CD14-positive monocyte (primary cell): ENCODE measurements at regions not wholly inside any gene's neighbourhood (a gene's known extent, or its start where the extent isn't known, plus 50 kb on each side); places are given as distances from the start of the nearest gene placed in this dataset.

Source experiments
- DNase-seq, 3 donors: peaks; one replicate each; pipeline ENCODE4 v3.0.0-alpha.2; 2011 to 2022
- H2AFZ ChIP-seq: 2 replicates; pipeline ENCODE4 v1.6.0; 2012; ENCODE audit warnings: mild to moderate bottlenecking, low read depth, low read length, inconsistent platforms; ENCODE audit not compliant: insufficient read depth, poor library complexity, severe bottlenecking
- H3K27ac ChIP-seq, 2 donors: 1 replicate in 1 of 2; 2 replicates in 1 of 2; pipeline ENCODE4 v1.5.1; 2012 to 2013; ENCODE audit warnings: low read length in 2 of 2, control low read depth in 1 of 2, inconsistent platforms in 1 of 2, low read depth in 1 of 2, mild to moderate bottlenecking in 1 of 2
- H3K27me3 ChIP-seq, 2 donors: one replicate each; pipeline versions ENCODE4 v1.6.0 to v1.6.1; 2011 to 2013; ENCODE audit warnings: low read length in 2 of 2; ENCODE audit not compliant: control insufficient read depth in 2 of 2, insufficient read depth in 2 of 2
- H3K36me3 ChIP-seq, 2 donors: replicated peaks in 1 of 2; 1 replicate in 1 of 2; 2 replicates in 1 of 2; pipeline versions ENCODE4 v1.5.1 to v1.6.1; 2012 to 2013; ENCODE audit warnings: low read length in 2 of 2, control low read depth in 1 of 2, inconsistent platforms in 1 of 2, mild to moderate bottlenecking in 1 of 2; ENCODE audit not compliant: insufficient read depth in 2 of 2, control insufficient read depth in 1 of 2
- H3K4me1 ChIP-seq, 2 donors: 1 replicate in 1 of 2; 2 replicates in 1 of 2; pipeline versions ENCODE4 v1.5.1 to v1.6.1; 2012 to 2013; ENCODE audit warnings: low read length in 2 of 2, control low read depth in 1 of 2, inconsistent platforms in 1 of 2, mild to moderate bottlenecking in 1 of 2, moderate library complexity in 1 of 2; ENCODE audit not compliant: insufficient read depth in 2 of 2, control insufficient read depth in 1 of 2
- H3K4me2 ChIP-seq: replicated peaks from 2 replicates; pipeline ENCODE3; 2012; ENCODE audit warnings: low read length, moderate library complexity, mild to moderate bottlenecking; ENCODE audit not compliant: poor library complexity, severe bottlenecking; ENCODE audit errors: extremely low read depth
- H3K4me3 ChIP-seq, 3 experiments: fragments of 200-600 bp in 1 of 3; sonication (generic) in 1 of 3; replicated peaks in 1 of 3; 1 replicate in 2 of 3; 2 replicates in 1 of 3; pipeline ENCODE4 v1.5.1; 2011 to 2013; ENCODE audit warnings: low read length in 3 of 3, mild to moderate bottlenecking in 3 of 3, control low read depth in 2 of 3, low read depth in 2 of 3, inconsistent platforms in 1 of 3, moderate library complexity in 1 of 3
- H3K79me2 ChIP-seq: 2 replicates; pipeline ENCODE4 v1.6.0; 2012; ENCODE audit warnings: mild to moderate bottlenecking, control low read depth, inconsistent platforms, low read length, moderate library complexity; ENCODE audit not compliant: insufficient read depth
- H3K9ac ChIP-seq: 2 replicates; pipeline ENCODE4 v1.6.0; 2017; ENCODE audit warnings: low read length, mild to moderate bottlenecking; ENCODE audit not compliant: insufficient read depth, poor library complexity, severe bottlenecking
- H3K9me3 ChIP-seq, 2 donors: replicated peaks in 1 of 2; 1 replicate in 1 of 2; 2 replicates in 1 of 2; pipeline versions ENCODE4 v1.5.1 to v1.6.1; 2012 to 2013; ENCODE audit warnings: low read length in 2 of 2, control low read depth in 1 of 2; ENCODE audit not compliant: control insufficient read depth in 1 of 2, insufficient read depth in 1 of 2
- H4K20me1 ChIP-seq: 2 replicates; pipeline ENCODE4 v1.6.0; 2012; ENCODE audit warnings: mild to moderate bottlenecking, low read length, control low read depth, moderate library complexity; ENCODE audit not compliant: insufficient read depth
- H3K27ac Mint-ChIP-seq, 7 donors: one replicate each; pipeline ENCODE4 v1.8.0; 2020; ENCODE audit warnings: mild to moderate bottlenecking in 7 of 7, mixed read lengths in 7 of 7, moderate library complexity in 6 of 7, inconsistent platforms in 2 of 7
- H3K27me3 Mint-ChIP-seq, 3 donors: one replicate each; pipeline ENCODE4 v1.8.0; 2021 to 2022; ENCODE audit warnings: low read depth in 3 of 3, mild to moderate bottlenecking in 3 of 3, mixed read lengths in 3 of 3, moderate library complexity in 3 of 3, inconsistent platforms in 1 of 3
- H3K36me3 Mint-ChIP-seq, 2 donors: one replicate each; pipeline ENCODE4 v1.8.0; 2020; ENCODE audit warnings: mixed read lengths in 2 of 2, inconsistent platforms in 1 of 2, mild to moderate bottlenecking in 1 of 2
- H3K4me1 Mint-ChIP-seq: one replicate; pipeline ENCODE4 v1.8.0; 2020; ENCODE audit warnings: mild to moderate bottlenecking, mixed read lengths
- H3K4me3 Mint-ChIP-seq, 2 donors: one replicate each; pipeline ENCODE4 v1.8.0; 2020; ENCODE audit warnings: mild to moderate bottlenecking in 2 of 2, mixed read lengths in 2 of 2, moderate library complexity in 1 of 2
- H3K9me3 Mint-ChIP-seq, 7 donors: one replicate each; pipeline ENCODE4 v1.8.0; 2020 to 2022; ENCODE audit warnings: mixed read lengths in 7 of 7, mild to moderate bottlenecking in 6 of 7, moderate library complexity in 6 of 7, inconsistent platforms in 2 of 7
- CTCF ChIP-seq: fragments of 200-600 bp; IDR thresholded peaks from one replicate; pipeline ENCODE4 v1.8.0; 2022; ENCODE audit warnings: antibody characterized with exemption, mild to moderate bottlenecking
- WGBS: methylation state at CpG from one replicate; pipeline ENCODE4 v1.1.5; 2013; ENCODE audit warnings: missing lambda C conversion rate; ENCODE audit not compliant: insufficient coverage; 5-methylcytosine and 5-hydroxymethylcytosine counted together
- intact Hi-C, 2 donors: fragments of 100-400 bp; cut with micrococcal nuclease; formaldehyde crosslinking; loops; one replicate each; pipeline versions ENCODE4 v1.15.0 to v1.15.1; 2023

DNA sequence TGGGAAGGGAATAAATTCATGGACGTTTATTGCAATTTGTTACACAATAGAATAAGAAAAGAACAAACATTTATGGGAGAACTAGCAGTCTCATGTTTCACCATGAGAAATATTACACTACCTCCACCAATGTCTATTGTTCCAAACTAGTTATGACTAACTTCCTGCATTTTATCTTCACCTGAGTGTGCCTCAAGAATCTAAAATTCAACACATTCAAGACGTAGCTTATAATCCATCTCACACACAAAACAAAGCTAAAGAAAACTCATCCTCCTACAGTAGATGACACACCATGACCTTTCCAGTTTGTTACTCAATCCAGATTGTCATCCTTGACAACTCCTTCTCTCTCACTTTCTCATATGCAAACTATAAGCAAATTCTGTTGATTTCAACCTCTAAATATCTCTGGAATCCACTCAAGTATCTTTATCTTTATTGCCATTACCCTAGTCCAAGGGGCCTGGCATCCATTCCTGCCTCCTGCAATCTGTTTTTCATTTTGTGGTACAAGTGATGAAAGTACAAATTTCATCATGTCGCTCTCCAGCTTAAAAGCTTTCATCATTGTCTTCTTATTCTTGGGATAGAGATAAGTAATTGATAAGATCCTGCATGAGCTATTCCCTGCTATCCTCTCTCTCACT is 229.9 kb downstream of the NR2F2 start:
- H3K4me3 ChIP-seq: no peak overlapping the region
- H3K9me3 ChIP-seq: peaks cover 0 to 17% of the 10 kb centered on the region in 2 donors
- no peaks in the 10 kb centered on the region for H4K20me1 ChIP-seq
- DNase-seq: no peak
- H3K4me1 ChIP-seq: no peaks in the 10 kb centered on the region
- H3K36me3 ChIP-seq: no peaks in the 10 kb centered on the region
- H3K4me2 ChIP-seq: no peak overlapping the region
- WGBS: 89% methylated on average over 1 of the region's 3 CpGs
- H3K79me2 ChIP-seq: no peaks in the 10 kb centered on the region
- Mint-ChIP-seq H3K27me3 (peaks cover 4 to 6% (median 4%) of the 10 kb centered on the region in 3 donors), H3K9me3 (peaks cover 9 to 32% (median 23%) of the 10 kb centered on the region in 7 donors), H3K4me3 (no peak overlapping the region), H3K27ac (no peak overlapping the region), H3K36me3 (no peaks in the 10 kb centered on the region), H3K4me1 (no peaks in the 10 kb centered on the region)
- no peak overlapping the region for H3K27ac ChIP-seq
- no peak overlapping the region for H3K9ac ChIP-seq
- intact Hi-C loops: no loop called here
- H3K27me3 ChIP-seq: no peaks in the 10 kb centered on the region
- TF ChIP-seq CTCF: no peak
- no peak overlapping the region for H2AFZ ChIP-seq

GRCh38 chr15:96561593-96561992 is 231.1 kb downstream of the NR2F2 start:
- H4K20me1 ChIP-seq: no peaks in the 10 kb centered on the region
- H3K27ac ChIP-seq: no peak overlapping the region
- no peaks in the 10 kb centered on the region for H3K4me1 ChIP-seq
- no peak for TF ChIP-seq CTCF
- no peak overlapping the region for H3K4me2 ChIP-seq
- intact Hi-C loops: no loop called here
- DNase-seq: no peak
- no peak overlapping the region for H3K27ac Mint-ChIP-seq
- H3K9me3 ChIP-seq: peaks cover 0 to 17% of the 10 kb centered on the region in 2 donors
- peaks cover 4 to 6% (median 4%) of the 10 kb centered on the region in 3 donors for H3K27me3 Mint-ChIP-seq
- H3K79me2 ChIP-seq: no peaks in the 10 kb centered on the region
- H3K9me3 Mint-ChIP-seq: peaks cover 9 to 37% (median 26%) of the 10 kb centered on the region in 7 donors
- H3K4me3 ChIP-seq: no peak overlapping the region
- no peak overlapping the region for H3K9ac ChIP-seq
- no peak overlapping the region for H3K4me3 Mint-ChIP-seq
- no peaks in the 10 kb centered on the region for H3K36me3 Mint-ChIP-seq
- 61% methylated on average over 2 of the region's 2 CpGs for WGBS
- H3K4me1 Mint-ChIP-seq: no peaks in the 10 kb centered on the region
- H3K27me3 ChIP-seq: no peaks in the 10 kb centered on the region
- no peak overlapping the region for H2AFZ ChIP-seq
- H3K36me3 ChIP-seq: no peaks in the 10 kb centered on the region
